CD4-positive, alpha-beta T cell treated with Interferon alpha-2 for 1 hour (primary cell): ENCODE measurements at regions not wholly inside any gene's neighbourhood (a gene's known extent, or its start where the extent isn't known, plus 50 kb on each side); places are given as distances from the start of the nearest gene placed in this dataset.

Source experiments
- DNase-seq, 2 donors: peaks; one replicate each; pipeline ENCODE4 v3.0.0-alpha.2; 2020 to 2022

- no peak for DNase-seq
Measured at GRCh38 chr3:82508-82907, 114.1 kb upstream of the CHL1 start.

GRCh38 chr3:83096-83495 lies 113.5 kb upstream of the CHL1 start:
- DNase-seq, result no peak

- DNase-seq, result no peak
Measured at GRCh38 chr3:85180-85579, 111.4 kb upstream of the CHL1 start.

DNA sequence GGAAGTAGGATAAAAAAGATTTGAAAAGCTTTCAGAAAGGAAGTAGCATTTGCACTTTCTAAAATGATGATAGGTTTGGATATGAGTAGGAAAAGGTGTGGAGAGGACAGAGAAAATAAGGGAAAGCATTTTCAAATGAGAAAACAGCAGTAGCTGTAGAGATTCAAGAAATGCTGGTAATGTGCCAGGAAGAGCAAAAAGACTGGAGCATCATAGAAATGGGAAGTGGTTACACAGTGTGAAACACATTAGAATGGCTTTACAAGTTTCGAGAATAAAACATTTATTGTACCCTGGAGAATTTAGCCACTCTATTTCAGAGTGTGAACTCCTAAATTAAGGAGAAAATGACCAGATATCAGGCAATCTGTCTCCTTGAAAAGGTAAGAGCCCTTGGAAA lies 108.3 kb upstream of the CHL1 start:
- no peak for DNase-seq

DNA sequence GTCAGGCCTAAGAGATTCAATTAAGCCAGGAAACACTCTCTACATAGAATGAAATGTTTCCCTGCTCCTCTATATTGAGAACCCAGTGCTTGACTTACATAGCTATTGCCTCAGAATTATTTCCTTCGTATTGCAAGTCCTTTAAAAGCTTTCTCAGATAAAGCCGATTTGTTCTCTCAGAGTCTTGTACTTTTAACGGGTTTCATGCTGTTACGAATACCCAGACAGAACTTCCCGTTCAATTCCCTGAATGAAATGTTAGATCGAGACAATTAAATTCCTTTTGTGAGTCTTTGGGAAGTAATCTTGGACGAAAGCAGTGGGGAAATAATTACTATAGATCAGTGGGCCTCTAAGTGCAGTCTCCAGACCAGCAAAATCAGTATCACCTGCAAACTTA lies 102.8 kb upstream of the CHL1 start:
- DNase-seq, result no peak

DNA sequence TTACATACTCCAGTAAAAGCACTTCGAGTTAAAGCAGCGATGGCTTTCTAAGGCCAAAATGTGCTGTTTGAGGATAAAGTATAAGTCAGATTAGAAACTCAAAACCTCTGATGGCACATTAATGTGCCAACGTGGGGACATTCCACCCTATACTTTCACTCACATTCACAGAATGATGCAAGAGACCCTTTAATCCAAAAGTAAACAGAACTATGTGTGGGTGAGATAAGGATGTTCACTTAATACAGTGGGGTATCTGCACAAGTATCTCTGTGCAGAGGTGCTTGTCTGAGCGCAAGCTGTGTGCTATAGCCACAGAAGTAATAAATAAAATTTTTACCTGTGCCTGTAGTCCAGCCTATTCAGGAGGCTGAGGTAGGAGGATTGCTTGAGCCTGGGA lies 100.3 kb upstream of the CHL1 start:
- no peak for DNase-seq

GRCh38 chr3:97417-98258 lies 98.9 kb upstream of the CHL1 start:
- no peak for DNase-seq

GRCh38 chr3:98259-98654 lies 98.3 kb upstream of the CHL1 start:
- no peak for DNase-seq

DNA sequence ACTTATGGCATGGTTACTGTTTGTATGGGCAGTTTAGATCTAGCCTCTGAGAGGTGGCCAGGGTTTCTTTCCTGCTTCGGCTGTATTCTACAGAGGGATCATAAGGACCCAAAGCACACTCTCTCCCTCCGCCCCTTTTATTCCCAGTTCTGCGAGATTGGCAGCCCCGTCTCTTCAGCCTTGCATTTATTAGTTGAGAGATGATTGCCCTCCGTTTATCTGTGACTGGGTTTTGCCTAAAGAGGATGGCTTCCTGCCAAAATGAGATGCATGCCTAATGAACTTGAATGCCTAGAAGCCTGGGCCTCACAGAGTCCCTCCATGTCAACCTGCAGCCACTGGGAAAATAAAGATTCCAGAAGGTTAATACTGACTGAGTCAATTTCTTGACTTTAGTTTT lies 97.1 kb upstream of the CHL1 start:
- no peak for DNase-seq

- DNase-seq, result no peak
Measured at GRCh38 chr3:102484-102883, 94.1 kb upstream of the CHL1 start.

GRCh38 chr3:103991-104390 lies 92.6 kb upstream of the CHL1 start:
- no peak for DNase-seq

DNA sequence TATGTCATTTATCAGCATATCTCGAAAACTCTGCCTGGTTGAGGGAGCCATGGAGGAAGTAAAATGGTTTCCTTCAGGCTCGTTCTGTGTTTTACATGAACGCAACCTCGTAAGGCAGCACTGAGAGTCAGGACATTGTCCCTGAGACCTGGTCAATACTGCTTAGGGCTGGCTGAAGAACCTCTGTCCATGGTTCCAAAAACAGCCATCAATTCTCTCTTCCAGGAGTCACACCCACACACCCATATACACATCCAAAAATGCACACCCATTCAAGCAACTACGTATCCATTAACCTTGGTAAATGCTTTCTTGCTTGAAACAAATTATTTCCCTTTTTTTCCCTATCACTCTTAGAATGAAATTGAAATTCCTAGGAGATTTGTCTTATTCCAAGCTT lies 91.0 kb upstream of the CHL1 start:
- no peak for DNase-seq

GRCh38 chr3:106619-107018 lies 89.9 kb upstream of the CHL1 start:
- no peak for DNase-seq

GRCh38 chr3:111143-112069 lies 85.2 kb upstream of the CHL1 start:
- DNase-seq, result no peak

- DNase-seq, result no peak
Measured at GRCh38 chr3:112773-113172, 83.8 kb upstream of the CHL1 start.

DNA sequence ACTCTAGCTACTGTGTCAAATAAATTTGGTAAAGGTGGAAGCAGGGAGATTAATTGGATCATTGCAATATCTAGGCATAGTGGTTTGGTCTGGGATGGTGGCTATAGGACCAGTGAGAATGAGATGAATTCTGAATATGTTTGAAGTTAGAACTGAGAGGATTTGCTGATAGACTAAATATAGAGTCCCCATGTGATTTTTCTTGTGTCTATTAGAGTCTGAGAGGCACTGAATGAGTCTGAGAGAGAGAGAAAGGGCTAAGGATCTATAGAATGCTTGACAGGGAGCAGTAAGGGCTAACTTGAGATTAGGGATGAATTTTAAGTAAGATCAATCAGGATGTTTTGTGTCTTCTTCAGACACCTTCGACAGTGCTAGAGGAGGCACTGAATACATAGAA lies 77.9 kb upstream of the CHL1 start:
- DNase-seq, result no peak

DNA sequence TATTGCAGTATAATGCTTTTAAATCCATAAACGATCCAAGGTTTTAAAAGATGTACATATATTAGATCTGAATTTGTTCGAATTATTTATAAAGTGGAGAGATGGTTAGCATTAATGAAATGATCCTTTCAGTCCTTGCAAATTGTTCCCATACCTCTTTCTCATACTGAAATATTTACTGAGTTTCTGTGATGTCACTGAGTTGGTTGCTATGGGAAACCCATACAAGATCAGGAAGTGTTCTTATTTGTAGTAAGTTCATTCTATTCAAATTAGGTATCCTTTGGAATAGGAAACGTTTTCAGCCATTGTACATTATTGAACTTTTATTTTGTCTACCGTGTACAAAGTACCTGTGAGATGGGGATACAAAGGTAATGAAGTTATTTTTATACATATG lies 73.2 kb upstream of the CHL1 start:
- no peak for DNase-seq

DNA sequence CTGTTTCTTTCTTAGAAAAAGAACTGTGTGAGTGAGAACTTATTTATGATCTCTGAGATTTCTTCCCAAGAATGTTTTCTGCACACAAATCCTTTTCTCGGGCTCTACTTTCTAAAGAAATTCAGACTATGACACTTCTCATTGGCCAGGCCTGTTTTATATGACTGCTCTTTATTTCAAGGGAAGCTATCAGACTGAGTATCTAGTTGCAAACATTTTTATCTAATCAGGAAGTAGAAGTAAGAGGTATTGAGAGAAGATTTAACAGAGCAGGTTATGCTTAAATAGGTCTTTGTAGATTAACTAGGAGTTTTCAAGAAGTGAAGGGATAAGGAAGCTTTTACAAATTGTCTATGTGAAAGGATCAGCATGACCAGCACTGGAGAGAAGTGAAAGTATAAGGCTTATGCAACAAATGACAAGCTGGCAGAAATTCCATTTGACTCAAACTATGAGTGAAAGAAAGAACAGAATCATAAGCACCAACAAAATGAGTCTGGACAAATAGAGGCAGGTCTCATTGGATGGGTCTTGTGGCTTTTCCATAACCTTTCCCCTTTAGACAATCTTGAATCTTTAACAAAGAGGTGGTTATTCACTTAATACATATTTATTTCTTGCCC lies 71.9 kb upstream of the CHL1 start:
- no peak for DNase-seq

- no peak for DNase-seq
Measured at GRCh38 chr3:128515-129172, 67.9 kb upstream of the CHL1 start.

DNA sequence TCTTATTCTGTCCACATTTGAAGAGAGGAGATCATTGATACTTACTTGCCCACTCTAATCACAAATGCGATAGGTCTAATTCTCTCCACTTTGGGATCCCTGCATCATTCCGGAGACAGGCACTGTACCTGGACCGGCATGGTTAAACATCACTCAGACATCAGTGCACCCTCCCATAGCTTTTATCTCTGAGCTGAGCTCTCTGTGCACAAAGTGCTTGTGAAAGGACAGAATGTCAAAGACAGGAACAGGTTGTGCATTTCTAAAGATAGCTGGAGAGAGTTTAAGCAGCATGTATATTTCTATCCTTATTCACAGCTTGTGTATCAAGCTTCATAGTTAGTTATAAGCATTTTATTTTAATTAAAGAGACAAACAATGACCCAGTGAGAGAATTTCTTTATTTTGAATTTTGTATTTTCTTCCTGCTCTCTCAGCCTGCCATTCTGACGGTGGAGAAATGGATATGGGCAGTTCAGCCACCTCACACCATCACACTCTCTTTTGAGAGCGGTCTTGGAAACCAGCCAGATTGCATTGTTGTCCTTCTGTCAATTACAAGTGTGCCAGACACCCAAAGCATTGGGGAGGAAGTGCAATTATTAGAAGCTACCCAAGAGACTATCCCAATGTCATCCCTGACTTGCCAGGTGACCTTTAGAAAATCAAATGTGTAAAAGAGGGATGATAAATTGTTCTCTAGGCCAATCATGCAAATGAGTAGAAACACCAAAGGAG lies 65.2 kb upstream of the CHL1 start:
- no peak for DNase-seq

GRCh38 chr3:132378-132777 lies 64.2 kb upstream of the CHL1 start:
- DNase-seq, result no peak

DNA sequence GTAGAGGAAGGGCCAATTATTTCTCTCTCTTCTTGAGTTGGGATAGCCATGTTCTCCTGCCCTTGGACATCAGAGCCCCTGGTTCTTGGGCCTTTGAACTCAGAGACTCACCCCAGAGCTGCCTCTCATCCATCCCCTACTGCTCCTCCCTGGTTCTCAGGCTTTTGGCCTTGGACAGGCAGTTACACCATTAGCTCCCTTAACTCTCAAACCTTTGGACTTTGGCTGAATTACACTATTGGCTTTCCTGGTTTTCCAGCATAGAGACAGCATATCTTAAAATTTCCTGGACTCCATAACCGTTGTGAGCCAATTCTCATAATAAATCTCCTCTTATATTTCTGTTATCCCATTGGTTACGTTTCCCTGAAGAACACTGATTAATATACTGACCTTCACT lies 63.7 kb upstream of the CHL1 start:
- no peak for DNase-seq
